Esophagus muscularis mucosa (tissue), 3 donors: ENCODE measurements at regions not wholly inside any gene's neighbourhood (a gene's known extent, or its start where the extent isn't known, plus 50 kb on each side); places are given as distances from the start of the nearest gene placed in this dataset.

Experiments used
- CTCF ChIP-seq, 3 experiments: fragments of 200-600 bp in 2 of 3; fragments of 450-650 bp in 1 of 3; sonication (generic) in 2 of 3; IDR thresholded peaks; one replicate each; pipeline ENCODE4 v1.5.1; 2017 to 2019; ENCODE audit warnings: antibody characterized with exemption in 3 of 3, mild to moderate bottlenecking in 2 of 3, moderate library complexity in 1 of 3
- POLR2A ChIP-seq: fragments of 450-650 bp; IDR thresholded peaks from one replicate; pipeline ENCODE4 v1.6.1; 2017; ENCODE audit warnings: antibody characterized with exemption, moderate library complexity, mild to moderate bottlenecking, low read depth
- POLR2AphosphoS5 ChIP-seq, 2 donors: sonication (generic); formaldehyde crosslinking; IDR thresholded peaks; one replicate each; pipeline ENCODE4 v1.6.1; 2017; ENCODE audit warnings: antibody characterized with exemption in 2 of 2

GRCh38 chr7:29652556-29652955, 88.9 kb downstream of the PRR15 start:
- no peak for TF ChIP-seq POLR2A
- TF ChIP-seq CTCF (IDR thresholded peaks at IDR 0.05): no peak
- no peak for TF ChIP-seq POLR2AphosphoS5 (IDR thresholded peaks at IDR 0.05)
